Chondrocyte (in vitro differentiated cells): ENCODE measurements at regions not wholly inside any gene's neighbourhood (a gene's known extent, or its start where the extent isn't known, plus 50 kb on each side); places are given as distances from the start of the nearest gene placed in this dataset.

Source experiments
- DNase-seq: peaks from one replicate; pipeline ENCODE4 v3.0.0; 2021; ENCODE audit warnings: mixed read lengths, low spot score
- H3K27ac Mint-ChIP-seq: one replicate; pipeline ENCODE4 v1.8.0; 2021; ENCODE audit warnings: mild to moderate bottlenecking, moderate library complexity, mixed read lengths; ENCODE audit not compliant: unreplicated experiment
- H3K27me3 Mint-ChIP-seq: 2 replicates; pipeline ENCODE4 v1.8.0; 2021; ENCODE audit warnings: low read depth, mixed read lengths
- H3K36me3 Mint-ChIP-seq: 2 replicates; pipeline ENCODE4 v1.8.0; 2021; ENCODE audit warnings: low read depth, mixed read lengths
- H3K4me1 Mint-ChIP-seq: 2 replicates; pipeline ENCODE4 v1.8.0; 2021; ENCODE audit warnings: low read depth, mild to moderate bottlenecking, mixed read lengths
- H3K4me3 Mint-ChIP-seq: one replicate; pipeline ENCODE4 v1.8.0; 2021; ENCODE audit warnings: mild to moderate bottlenecking, moderate library complexity, mixed read lengths; ENCODE audit not compliant: unreplicated experiment
- H3K9me3 Mint-ChIP-seq: 2 replicates; pipeline ENCODE4 v1.8.0; 2021; ENCODE audit warnings: low read depth, mixed read lengths
- CTCF ChIP-seq: fragments of 200-600 bp; sonication (generic); IDR thresholded peaks from 2 replicates; pipeline ENCODE4 v1.5.0; 2021; ENCODE audit warnings: antibody characterized with exemption, mild to moderate bottlenecking, moderate library complexity

GRCh38 chr6:144899161-144899560, 614.0 kb downstream of the UTRN start:
- no peak for TF ChIP-seq CTCF
- H3K36me3 Mint-ChIP-seq, result peaks cover 4% of the 10 kb centered on the region
- peaks cover 20% of the 10 kb centered on the region for H3K9me3 Mint-ChIP-seq
- H3K4me3 Mint-ChIP-seq, result no peak overlapping the region
- peaks cover 14% of the 10 kb centered on the region for H3K4me1 Mint-ChIP-seq
- no peaks in the 10 kb centered on the region for H3K27me3 Mint-ChIP-seq
- no peak overlapping the region for H3K27ac Mint-ChIP-seq
- no peak for DNase-seq

GRCh38 chr6:144901412-144901811, 616.3 kb downstream of the UTRN start:
- no peaks in the 10 kb centered on the region for H3K27me3 Mint-ChIP-seq
- H3K4me1 Mint-ChIP-seq, result peaks cover 14% of the 10 kb centered on the region
- peaks cover 23% of the 10 kb centered on the region for H3K9me3 Mint-ChIP-seq
- no peak overlapping the region for H3K27ac Mint-ChIP-seq
- TF ChIP-seq CTCF, result no peak
- no peak overlapping the region for H3K4me3 Mint-ChIP-seq
- no peak for DNase-seq
- peaks cover 4% of the 10 kb centered on the region for H3K36me3 Mint-ChIP-seq

- H3K27ac Mint-ChIP-seq, result no peak overlapping the region
- TF ChIP-seq CTCF, result no peak
Measured at GRCh38 chr6:144908004-144908403, 622.9 kb downstream of the UTRN start.

GRCh38 chr6:144909753-144910285, 624.7 kb downstream of the UTRN start:
- no peaks in the 10 kb centered on the region for H3K27me3 Mint-ChIP-seq
- no peak for TF ChIP-seq CTCF
- DNase-seq, result no peak
- peaks cover 6% of the 10 kb centered on the region for H3K9me3 Mint-ChIP-seq
- no peaks in the 10 kb centered on the region for H3K36me3 Mint-ChIP-seq
- H3K4me3 Mint-ChIP-seq, result no peak overlapping the region
- no peak overlapping the region for H3K27ac Mint-ChIP-seq
- H3K4me1 Mint-ChIP-seq, result peaks cover 12% of the 10 kb centered on the region

More at GRCh38 chr6:144908004-144908403, 622.9 kb downstream of the UTRN start:
- no peak for DNase-seq
- H3K9me3 Mint-ChIP-seq, result peaks cover 9% of the 10 kb centered on the region
- H3K27me3 Mint-ChIP-seq, result no peaks in the 10 kb centered on the region
- H3K4me1 Mint-ChIP-seq, result peaks cover 12% of the 10 kb centered on the region
- peaks cover 2% of the 10 kb centered on the region for H3K36me3 Mint-ChIP-seq
- H3K4me3 Mint-ChIP-seq, result no peak overlapping the region

GRCh38 chr6:144911322-144911721, 626.2 kb downstream of the UTRN start:
- no peak for DNase-seq
- Mint-ChIP-seq H3K4me3 (no peak overlapping the region), H3K27me3 (no peaks in the 10 kb centered on the region), H3K4me1 (peaks cover 12% of the 10 kb centered on the region), H3K36me3 (no peaks in the 10 kb centered on the region), H3K27ac (no peak overlapping the region), H3K9me3 (peaks cover 9% of the 10 kb centered on the region)
- no peak for TF ChIP-seq CTCF
